HK-2 (cell line): ENCODE measurements at regions not wholly inside any gene's neighbourhood (a gene's known extent, or its start where the extent isn't known, plus 50 kb on each side); places are given as distances from the start of the nearest gene placed in this dataset.
"Not testable (repeated sequence)": the region's sequence is repeated elsewhere in the genome, so short reads cannot be mapped to it uniquely, and the experiment has no call there.

Source experiments
- DNase-seq: peaks from one replicate; pipeline ENCODE4 v3.0.0-alpha.2; 2018; ENCODE audit not compliant: unreplicated experiment

DNA sequence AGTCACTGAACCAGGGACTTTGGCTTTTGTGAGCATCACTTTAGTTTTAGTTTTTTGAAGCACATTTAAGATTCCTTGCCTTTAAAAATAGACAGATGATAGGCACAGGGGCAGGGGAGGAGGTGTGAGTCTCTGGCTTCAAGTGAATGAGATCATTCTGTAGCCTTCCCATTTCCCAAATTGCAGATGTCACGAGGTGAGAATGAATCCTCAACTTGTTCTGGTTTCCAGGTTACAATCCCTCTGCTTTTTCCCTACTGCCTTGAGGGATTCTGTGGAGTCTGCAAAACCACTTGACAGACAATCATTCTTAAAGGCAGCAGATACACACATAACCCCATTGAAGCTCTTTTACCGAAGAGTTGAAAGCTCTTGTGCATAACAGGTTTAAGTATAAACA is 332.4 kb downstream of the DMAC1 start:
- DNase-seq: no peak

DNA sequence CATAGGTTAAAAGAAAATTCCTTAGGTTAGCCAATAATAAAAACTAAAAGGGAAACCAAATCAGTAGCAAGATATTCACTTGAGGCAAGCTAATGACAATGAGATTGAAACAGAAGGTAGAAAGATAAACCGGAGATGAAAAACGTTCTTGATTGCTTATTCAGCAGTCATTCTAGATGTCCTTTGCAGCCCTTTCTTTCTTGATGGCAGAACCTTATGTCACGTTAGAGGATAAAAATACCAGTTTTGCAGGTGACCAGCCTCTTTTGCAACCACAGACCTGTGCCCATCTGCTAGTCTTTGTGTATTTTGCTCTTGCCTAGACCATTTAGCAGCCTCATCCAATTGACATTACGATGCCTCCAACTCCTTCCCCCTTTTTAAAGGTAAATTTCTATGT is 337.8 kb downstream of the DMAC1 start:
- no peak for DNase-seq

DNA sequence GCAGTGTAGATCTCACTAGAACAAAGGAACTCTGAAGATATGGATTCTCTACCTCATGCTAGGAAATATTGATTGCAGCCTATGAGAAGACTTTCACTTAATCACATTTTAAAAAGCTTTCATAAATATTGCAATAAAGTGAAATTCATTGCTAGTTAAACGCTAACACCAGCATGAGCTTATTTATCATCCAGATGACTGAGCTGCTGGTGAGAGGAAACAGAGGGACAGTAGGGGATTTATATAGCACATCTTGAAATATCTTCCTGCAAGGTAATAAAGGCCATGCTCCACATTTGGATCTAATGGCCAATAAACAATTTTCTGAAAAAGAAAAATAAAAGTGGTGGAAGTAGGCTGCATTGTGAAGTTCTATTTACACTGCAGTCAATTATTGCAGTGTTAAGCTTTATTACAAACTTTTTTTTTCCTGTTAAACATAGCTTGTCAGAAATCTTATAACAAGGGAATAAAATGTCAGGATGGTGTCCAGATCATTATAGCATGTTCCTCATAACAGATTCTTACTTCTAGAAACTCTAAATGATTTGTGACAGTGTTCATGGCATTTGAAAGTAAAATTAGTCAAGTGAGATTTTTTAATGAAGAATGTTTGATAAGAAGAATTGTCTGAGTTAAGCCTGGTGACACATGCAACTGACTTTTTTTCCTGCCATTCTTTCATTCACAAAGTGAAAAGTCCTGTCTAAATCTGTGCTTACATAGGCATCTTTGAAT is 342.6 kb downstream of the DMAC1 start:
- no peak for DNase-seq

DNA sequence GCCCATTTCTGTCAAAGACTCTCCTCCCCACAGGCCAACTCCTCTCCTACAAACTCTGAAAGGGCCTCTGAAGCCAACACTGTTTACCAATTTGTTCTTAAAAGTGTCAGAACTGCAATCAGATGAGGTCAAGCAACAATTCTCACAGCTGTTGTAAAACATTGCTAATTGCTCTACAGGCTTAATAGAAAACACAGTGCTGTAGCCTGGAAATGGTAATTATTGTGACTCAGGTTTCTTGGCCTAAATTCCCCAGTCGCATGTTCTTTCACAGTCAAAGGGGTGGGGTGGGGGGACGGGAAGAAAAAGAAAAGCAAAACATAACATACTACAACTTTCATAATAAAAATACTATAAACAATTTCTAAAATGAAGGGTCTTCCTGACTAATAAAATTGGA is 343.2 kb downstream of the DMAC1 start:
- no peak for DNase-seq

DNA sequence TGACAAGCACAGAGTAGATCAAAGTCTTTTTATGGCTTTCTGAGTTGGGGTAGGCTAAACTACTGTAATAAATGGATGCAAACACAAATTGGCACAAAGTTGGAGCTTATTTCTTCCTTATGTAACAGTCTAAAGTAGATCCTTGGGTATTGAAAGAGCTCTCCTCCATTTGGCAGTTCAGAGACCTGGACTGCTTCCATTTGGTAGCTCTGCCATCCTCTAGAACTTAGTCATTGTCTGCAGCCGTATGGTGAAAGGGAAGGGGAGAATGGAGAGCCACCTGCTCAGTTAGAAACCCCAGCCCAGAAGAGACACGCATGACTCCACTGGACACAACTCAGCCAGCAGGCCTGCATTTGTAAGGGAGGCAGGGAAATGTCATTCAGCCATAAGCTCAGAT is 345.0 kb downstream of the DMAC1 start:
- no peak for DNase-seq

DNA sequence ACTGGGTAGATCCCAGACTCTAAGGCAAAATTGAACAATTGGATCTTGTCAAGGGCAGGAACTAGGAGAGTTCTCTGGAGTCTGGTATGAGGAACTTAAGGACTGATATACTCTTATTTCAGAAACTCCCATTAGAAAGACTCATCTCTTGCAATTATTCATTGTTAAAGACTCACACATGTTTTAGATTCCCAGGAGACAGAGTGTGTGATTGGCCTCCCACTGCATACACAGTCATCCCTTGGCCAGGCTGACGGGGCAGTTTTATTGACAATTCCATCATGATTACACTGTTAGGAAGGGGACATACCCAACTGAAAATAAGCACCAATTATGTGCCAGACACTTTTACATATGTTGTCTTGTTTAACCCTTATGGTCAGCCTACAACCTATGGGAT is 347.2 kb downstream of the DMAC1 start:
- DNase-seq: no peak

DNA sequence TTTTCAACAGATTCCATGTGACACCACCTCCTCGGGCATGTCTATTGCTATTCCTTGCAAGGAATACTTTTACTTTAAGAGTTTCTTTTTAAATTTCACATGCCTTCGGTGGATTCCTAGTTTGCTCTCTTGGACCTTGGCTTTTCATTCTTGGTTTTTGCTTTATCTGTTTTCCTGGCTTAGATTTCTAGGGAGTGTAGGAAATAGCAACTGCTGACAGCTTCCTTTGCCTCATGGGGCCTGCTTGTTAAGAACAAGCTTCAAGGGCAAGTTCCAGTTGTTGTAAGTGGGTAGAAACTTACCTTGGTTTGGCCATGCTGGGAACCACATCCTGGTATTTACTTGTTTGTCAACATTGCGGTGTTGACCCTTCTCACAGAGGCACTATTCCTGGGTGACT is 348.5 kb downstream of the DMAC1 start:
- no peak for DNase-seq

DNA sequence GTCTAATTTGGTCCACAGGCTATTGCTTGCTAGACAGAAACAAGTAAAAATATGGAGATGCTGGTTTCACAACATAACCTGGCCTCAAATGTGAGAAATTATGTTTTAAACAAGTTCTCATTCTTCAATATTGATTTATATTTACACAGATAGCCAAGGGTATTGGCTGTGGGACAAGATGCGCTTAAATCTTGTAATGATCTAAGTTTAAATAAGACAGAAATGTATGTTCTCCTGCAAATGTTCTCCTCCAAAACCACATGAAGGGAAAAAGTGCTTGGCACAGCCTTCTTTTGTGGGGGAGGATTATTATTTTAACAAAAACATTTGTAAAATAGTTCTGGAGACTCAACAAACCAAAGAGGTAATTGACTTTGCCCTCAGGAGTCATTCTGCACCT is 356.0 kb downstream of the DMAC1 start:
- no peak for DNase-seq

DNA sequence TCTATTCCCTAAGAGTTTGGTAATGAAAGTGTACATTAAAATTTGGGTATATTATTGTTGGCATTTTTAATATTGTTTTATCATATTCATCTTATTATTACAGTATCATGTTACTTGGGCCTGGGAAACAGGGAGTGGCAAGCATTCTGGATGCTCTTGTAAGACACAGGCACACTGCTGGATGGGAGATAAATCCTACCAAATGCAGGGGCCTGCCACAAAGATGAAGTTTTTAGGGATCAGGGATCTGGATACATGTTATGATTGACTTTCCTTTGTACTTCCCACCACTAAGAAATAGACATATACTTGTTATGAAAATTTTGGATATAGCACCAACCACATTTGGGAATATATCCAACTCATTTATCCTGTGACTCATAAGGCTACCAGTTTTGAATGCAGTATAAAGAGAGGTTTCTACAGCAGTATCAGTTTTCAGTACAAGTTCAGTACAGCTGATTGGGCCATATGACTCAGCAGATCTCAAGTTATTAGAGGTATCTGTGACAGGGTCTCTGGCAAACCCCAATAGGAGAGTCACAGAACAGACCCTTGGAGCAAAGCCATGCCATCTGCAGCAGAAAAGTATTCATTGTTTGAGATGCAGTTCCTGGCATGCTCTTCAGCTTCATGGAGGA is 360.1 kb downstream of the DMAC1 start:
- DNase-seq: no peak

DNA sequence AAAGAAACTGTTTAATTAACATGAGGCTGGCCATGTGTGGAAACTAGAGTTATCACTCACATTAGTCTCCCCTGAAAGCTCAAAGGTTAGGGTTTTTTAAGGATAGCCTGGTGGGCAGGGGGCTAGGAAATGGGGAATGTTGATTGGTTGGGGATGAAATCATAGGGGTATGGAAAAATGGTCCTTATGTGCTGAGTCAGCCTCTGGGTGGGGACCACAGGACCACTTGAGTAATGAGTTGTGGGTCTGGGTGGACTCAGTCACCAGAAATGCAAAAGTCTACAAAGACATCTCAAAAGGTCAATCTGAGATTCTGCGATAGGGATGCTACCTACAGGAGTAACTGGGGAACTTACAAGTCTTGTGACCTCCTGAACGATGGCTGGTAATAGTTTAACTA is 362.8 kb downstream of the DMAC1 start:
- no peak for DNase-seq

DNA sequence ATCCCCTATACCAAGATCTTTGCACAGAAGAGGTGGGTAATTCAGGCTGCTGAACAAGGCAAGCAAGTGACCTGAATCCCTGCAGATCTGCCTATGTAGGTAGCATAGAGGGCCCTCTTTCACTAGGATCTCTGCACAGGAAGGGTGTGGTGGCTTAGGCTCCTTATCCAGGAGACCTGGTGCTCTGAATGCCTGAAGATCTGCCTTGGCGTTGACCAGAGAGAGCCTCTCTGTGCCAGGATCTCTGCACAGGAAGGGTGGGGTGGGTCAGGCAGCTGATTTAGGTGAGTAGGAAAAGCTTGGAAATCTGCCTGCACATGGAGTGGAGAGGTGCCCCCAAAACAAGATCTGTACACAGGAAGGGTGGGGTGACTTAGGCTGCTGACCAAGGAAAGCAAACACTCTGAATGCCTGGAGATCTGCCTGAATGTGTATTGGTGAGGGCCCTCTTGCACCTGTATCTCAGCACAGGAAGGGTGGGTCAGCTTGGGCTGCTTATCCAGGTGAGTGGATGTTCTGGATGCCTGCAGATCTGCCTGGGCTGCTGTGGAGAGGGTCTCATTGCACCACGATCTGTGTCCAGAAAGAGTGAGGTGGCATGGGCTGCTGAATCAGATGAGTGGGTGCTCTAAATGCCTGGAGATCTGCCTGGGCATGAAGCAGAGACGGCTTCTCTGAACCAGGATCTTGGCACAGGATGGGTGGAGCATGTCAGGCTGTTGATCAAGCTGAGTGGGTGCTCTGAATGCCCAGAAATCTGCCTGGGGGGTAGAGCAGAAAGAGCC is 365.9 kb downstream of the DMAC1 start:
- no peak for DNase-seq

DNA sequence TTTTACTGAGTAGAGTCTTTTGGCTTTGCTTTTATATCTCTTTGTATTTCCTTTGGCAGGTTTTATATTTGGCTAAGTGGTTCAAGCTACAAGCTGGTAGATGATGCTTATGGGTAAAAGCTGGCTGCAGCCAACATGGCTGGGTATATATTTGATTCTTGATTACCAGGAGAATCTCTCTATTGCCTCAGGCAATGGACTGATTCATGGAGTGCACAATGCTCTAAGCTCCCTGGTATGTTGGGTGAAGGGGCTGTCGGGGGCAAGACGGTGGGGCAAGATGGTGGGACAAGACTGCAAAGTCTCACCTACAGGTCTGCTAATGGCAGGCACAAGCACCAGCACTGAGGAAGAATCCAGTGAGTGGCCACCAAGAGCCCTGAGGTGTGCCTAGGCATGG is 366.6 kb downstream of the DMAC1 start:
- no peak for DNase-seq

DNA sequence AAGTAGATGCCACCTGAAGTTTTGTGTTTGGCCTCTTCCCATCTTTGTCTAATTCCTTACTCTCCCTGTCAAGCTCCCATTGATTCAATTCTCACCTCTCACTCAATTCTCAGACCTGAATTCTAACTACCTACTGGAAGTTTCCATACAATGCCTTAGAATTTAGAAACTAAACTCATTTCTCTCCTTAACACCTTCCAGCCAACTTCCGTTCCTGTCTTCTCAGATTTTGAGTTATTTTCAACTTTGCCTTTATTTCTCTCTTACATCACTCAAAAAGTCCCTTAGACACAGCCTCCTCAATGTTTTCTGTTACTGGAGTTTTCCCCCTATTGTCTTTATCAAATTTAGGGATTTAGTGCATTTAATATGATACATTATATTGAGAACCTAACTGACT is 382.2 kb downstream of the DMAC1 start:
- not testable (repeated sequence) for DNase-seq

DNA sequence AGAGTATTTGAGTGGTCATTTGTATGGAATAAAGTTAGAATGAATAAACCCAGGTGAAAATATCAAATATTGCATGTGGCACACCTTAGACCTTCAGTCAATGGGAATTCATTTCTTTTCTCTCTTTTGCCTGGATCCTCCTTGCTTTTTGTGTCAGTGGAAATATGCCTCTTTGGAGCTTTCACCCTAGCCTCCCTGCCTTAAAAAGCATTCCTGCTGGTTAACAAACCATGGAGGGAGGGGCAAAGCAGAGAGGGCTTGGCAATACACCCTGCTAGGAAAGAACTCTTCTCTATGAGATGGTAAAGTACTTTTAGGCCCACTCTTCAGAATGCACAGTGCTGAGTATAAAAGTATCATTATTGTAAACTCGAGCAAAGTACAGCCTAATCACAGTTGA is 383.7 kb downstream of the DMAC1 start:
- no peak for DNase-seq

DNA sequence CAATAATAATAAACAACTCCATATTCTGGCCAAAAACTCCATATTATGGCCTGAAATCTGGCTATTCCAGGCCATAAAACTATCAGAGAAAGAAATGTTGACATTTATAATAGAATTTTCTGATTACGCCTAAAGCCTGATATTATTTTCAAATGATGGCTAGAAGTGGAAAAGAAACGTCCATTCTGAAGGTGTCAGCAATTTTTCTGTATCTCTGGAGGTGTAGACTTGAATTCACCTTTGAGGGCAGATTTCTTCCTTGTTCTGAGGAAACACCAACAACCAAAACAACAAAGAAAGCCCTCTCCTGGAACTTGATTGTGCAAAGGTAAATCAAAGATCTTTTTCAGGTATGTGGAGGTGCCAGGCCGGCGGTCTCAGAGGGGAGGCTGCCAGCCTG is 390.7 kb downstream of the DMAC1 start:
- DNase-seq: no peak

DNA sequence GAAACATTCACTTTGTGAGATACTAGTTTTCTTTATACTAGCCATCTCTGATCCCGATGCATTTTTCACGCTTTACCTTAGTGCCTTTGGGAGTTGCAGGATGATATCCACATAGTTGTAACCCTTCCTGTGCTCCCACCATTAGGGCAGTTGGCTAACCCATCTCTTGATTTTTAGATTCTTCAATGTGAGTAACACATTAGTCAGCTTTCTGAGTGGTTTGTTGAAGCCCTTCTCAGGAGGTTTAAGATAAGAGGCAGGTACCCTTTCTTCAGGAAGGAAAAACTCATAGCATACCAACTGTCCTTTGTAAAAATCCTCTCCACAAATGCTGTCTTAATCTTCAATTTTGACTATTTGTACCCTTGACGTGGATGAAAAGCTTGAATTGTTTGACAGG is 392.3 kb downstream of the DMAC1 start:
- no peak for DNase-seq

DNA sequence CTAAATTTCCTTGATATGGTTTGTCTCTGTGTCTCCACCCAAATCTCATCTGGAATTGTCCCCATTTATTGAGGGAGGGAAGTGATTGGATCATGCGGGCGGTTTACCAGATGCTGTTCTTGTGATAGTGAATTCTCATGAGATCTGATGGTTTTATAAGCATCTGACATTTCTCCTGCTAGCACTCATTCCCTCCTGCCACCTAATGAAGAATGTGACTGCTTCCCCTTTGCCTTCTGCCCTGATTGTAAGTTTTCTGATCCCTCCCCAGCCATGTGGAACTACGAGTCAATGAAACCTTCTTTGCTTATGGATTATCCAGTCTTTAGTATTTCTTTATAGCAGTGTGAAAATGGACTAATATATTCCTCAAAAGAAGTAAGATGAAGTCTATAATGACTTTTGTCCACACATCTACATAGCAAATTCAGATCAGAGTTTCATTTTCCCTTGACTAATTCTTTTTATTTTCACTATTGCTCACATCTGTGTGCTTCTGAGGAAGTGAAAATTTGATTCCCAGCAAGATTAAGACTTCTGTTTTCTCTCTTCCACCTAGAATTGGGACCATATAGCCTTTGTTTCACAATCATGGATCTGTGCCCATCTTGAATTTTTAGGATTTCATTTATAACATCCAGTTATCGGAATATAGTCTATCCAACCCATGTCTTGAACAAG is 393.5 kb downstream of the DMAC1 start:
- no peak for DNase-seq

DNA sequence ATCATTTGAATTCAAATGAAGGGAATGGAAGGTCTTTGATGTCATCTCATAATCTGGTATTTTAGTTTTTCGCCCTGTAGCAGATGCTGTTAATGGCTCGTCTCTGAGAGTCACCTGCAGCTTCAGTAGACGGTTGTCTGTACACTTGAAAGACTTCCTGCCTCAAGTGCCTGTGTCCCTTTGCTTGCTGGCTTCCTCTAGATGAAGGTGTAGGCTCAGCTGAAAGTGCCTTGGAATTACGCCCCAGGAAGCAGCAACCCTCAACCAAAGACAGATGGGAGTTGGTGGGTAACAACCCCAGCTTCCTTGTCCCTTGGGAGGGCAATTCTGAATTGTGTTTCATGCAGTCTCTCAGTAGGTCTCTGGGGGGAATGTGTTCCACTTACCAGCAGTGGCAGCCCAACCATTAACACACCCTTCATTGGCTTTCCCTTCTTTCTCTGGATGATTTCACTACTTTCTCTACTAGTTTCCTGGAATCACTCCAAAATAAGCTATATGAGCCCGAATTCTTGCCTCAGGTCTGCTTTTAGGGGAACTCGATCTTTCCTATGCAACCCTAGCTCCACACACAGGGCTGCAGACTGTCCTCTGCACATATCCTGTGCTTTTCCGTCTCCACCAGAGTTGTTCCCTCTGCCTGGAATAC is 395.6 kb downstream of the DMAC1 start:
- no peak for DNase-seq

DNA sequence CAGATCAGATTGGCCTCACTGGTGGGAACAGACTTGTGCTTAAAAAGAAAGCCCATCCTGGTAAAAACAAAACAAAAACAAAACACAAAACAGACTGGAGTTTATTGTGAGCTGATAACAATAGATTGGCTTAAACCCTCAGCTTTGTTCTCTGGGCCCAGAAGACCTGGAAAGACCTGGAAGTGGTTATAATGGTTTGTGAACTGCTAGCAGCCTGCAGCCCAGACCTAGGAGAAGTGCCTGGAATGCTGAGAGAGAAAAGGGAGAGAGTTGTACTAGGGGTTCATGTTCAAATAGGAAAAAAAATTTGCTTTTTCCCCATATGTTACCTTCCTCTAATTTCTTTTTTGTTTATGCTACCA is 396.6 kb downstream of the DMAC1 start:
- no peak for DNase-seq

DNA sequence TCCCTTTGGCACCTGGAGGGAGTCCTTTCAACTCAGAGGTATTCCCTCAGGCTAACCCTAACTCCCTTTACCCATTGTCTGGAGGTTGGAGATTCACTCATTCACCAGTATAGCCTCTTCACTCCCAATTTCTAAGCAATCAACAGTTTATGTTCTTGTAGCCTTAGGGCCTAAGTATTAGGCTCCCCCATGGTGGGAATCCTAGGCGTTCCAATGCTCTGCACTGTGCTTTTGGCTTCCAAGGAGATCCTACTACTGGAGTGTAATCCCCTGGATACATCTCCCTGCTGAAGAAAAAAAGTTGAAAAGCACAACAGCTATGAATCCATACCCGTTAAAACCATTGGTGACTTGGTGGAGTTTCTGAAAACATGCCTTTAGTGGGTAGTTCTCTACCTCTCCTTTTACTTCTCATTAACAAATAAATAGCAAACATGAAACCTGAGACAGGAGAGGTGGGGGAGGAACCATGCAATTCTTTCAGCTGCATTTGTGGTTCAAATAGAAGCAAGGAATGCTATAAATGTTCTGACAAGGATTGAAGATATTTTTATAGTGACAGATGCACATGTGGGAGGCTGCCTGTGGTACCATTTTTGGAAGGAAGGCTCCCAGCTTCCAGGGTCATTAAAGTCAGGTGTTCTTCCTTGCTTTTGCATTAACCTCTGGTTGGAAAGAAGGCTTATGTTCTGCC is 397.1 kb downstream of the DMAC1 start:
- no peak for DNase-seq

DNA sequence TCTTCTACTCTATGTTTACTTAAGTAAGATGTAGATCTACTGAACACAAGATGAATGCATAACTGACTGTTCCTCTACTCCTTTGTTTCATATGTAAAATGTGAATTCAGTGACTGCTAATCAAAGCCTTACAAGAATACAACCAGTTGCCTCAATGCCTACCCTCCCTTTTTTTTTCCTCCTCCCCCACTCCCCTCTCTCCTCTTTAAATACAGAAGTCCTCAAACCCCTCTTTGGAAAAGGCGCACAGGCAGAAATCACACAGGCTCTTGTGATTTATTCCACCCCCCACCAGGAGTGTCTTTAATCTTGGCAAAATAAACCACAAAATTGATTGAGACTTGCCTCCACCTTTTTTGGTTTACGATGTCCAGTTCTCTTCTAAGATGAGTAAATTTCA is 398.5 kb downstream of the DMAC1 start:
- no peak for DNase-seq
